ENCODE measurements at regions not wholly inside any gene's neighbourhood (a gene's known extent, or its start where the extent isn't known, plus 50 kb on each side); places are given as distances from the start of the nearest gene placed in this dataset.
"Not testable (repeated sequence)": the region's sequence is repeated elsewhere in the genome, so short reads cannot be mapped to it uniquely, and the experiment has no call there.

- no peak overlapping the region for H3K27ac ChIP-seq (ENCODE audit: low read depth, low read length)
- H3K36me3 ChIP-seq (ENCODE audit: control insufficient read depth, insufficient read depth, low read length), result no peaks in the 10 kb centered on the region
- H3K4me3 ChIP-seq (ENCODE audit: low read length), result no peak overlapping the region
- no peaks in the 10 kb centered on the region for H3K4me1 ChIP-seq (ENCODE audit: control insufficient read depth, insufficient read depth, low read length)
- H3K27me3 ChIP-seq (ENCODE audit: control insufficient read depth, insufficient read depth, low read length), result no peaks in the 10 kb centered on the region
- H3K9ac ChIP-seq (ENCODE audit: low read length), result no peak overlapping the region
Observed at GRCh38 chr1:188763541-188763940, 1714.1 kb downstream of the BRINP3 start.

GRCh38 chr1:188769181-188769580, 1708.5 kb downstream of the BRINP3 start:
- Histone ChIP-seq H3K27me3 (ENCODE audit: control insufficient read depth, insufficient read depth, low read length) (no peaks in the 10 kb centered on the region), H3K4me1 (ENCODE audit: control insufficient read depth, insufficient read depth, low read length) (no peaks in the 10 kb centered on the region), H3K27ac (ENCODE audit: low read depth, low read length) (no peak overlapping the region), H3K9ac (ENCODE audit: low read length) (no peak overlapping the region), H3K36me3 (ENCODE audit: control insufficient read depth, insufficient read depth, low read length) (no peaks in the 10 kb centered on the region), H3K4me3 (ENCODE audit: low read length) (no peak overlapping the region)

GRCh38 chr1:188769936-188770335, 1707.7 kb downstream of the BRINP3 start:
- no peaks in the 10 kb centered on the region for H3K4me1 ChIP-seq (ENCODE audit: control insufficient read depth, insufficient read depth, low read length)
- H3K36me3 ChIP-seq (ENCODE audit: control insufficient read depth, insufficient read depth, low read length), result no peaks in the 10 kb centered on the region
- H3K4me3 ChIP-seq (ENCODE audit: low read length), result no peak overlapping the region
- H3K27me3 ChIP-seq (ENCODE audit: control insufficient read depth, insufficient read depth, low read length), result no peaks in the 10 kb centered on the region
- H3K27ac ChIP-seq (ENCODE audit: low read depth, low read length), result no peak overlapping the region
- no peak overlapping the region for H3K9ac ChIP-seq (ENCODE audit: low read length)

GRCh38 chr1:188778578-188778977, 1699.1 kb downstream of the BRINP3 start:
- Histone ChIP-seq H3K9ac (ENCODE audit: low read length) (no peak overlapping the region), H3K4me3 (ENCODE audit: low read length) (no peak overlapping the region), H3K4me1 (ENCODE audit: control insufficient read depth, insufficient read depth, low read length) (no peaks in the 10 kb centered on the region), H3K36me3 (ENCODE audit: control insufficient read depth, insufficient read depth, low read length) (no peaks in the 10 kb centered on the region), H3K27ac (ENCODE audit: low read depth, low read length) (no peak overlapping the region), H3K27me3 (ENCODE audit: control insufficient read depth, insufficient read depth, low read length) (no peaks in the 10 kb centered on the region)

- Histone ChIP-seq H3K9ac (ENCODE audit: low read length) (no peak overlapping the region), H3K27ac (ENCODE audit: low read depth, low read length) (no peak overlapping the region), H3K36me3 (ENCODE audit: control insufficient read depth, insufficient read depth, low read length) (no peaks in the 10 kb centered on the region), H3K4me3 (ENCODE audit: low read length) (no peak overlapping the region), H3K4me1 (ENCODE audit: control insufficient read depth, insufficient read depth, low read length) (no peaks in the 10 kb centered on the region), H3K27me3 (ENCODE audit: control insufficient read depth, insufficient read depth, low read length) (no peaks in the 10 kb centered on the region)
Observed at GRCh38 chr1:188782220-188782841, 1695.3 kb downstream of the BRINP3 start.

GRCh38 chr1:188794969-188795368, 1682.7 kb downstream of the BRINP3 start:
- H3K4me1 ChIP-seq (ENCODE audit: control insufficient read depth, insufficient read depth, low read length), result no peaks in the 10 kb centered on the region
- H3K36me3 ChIP-seq (ENCODE audit: control insufficient read depth, insufficient read depth, low read length), result no peaks in the 10 kb centered on the region
- no peak overlapping the region for H3K4me3 ChIP-seq (ENCODE audit: low read length)
- no peak overlapping the region for H3K9ac ChIP-seq (ENCODE audit: low read length)
- H3K27me3 ChIP-seq (ENCODE audit: control insufficient read depth, insufficient read depth, low read length), result no peaks in the 10 kb centered on the region
- H3K27ac ChIP-seq (ENCODE audit: low read depth, low read length), result no peak overlapping the region

- H3K4me3 ChIP-seq (ENCODE audit: low read length); H3K36me3 ChIP-seq (ENCODE audit: control insufficient read depth, insufficient read depth, low read length); H3K9ac ChIP-seq (ENCODE audit: low read length); H3K27ac ChIP-seq (ENCODE audit: low read depth, low read length); H3K4me1 ChIP-seq (ENCODE audit: control insufficient read depth, insufficient read depth, low read length); H3K27me3 ChIP-seq (ENCODE audit: control insufficient read depth, insufficient read depth, low read length): not testable (repeated sequence)
Observed at GRCh38 chr1:188812153-188812552, 1665.5 kb downstream of the BRINP3 start.

- H3K9ac ChIP-seq (ENCODE audit: low read length); H3K4me3 ChIP-seq (ENCODE audit: low read length); H3K27me3 ChIP-seq (ENCODE audit: control insufficient read depth, insufficient read depth, low read length); H3K4me1 ChIP-seq (ENCODE audit: control insufficient read depth, insufficient read depth, low read length); H3K27ac ChIP-seq (ENCODE audit: low read depth, low read length); H3K36me3 ChIP-seq (ENCODE audit: control insufficient read depth, insufficient read depth, low read length): not testable (repeated sequence)
Observed at GRCh38 chr1:188812836-188813573, 1664.7 kb downstream of the BRINP3 start.

GRCh38 chr1:188817814-188818213, 1659.8 kb downstream of the BRINP3 start:
- H3K36me3 ChIP-seq (ENCODE audit: control insufficient read depth, insufficient read depth, low read length), result no peaks in the 10 kb centered on the region
- no peak overlapping the region for H3K4me3 ChIP-seq (ENCODE audit: low read length)
- H3K27ac ChIP-seq (ENCODE audit: low read depth, low read length), result no peak overlapping the region
- H3K27me3 ChIP-seq (ENCODE audit: control insufficient read depth, insufficient read depth, low read length), result no peaks in the 10 kb centered on the region
- no peak overlapping the region for H3K9ac ChIP-seq (ENCODE audit: low read length)
- H3K4me1 ChIP-seq (ENCODE audit: control insufficient read depth, insufficient read depth, low read length), result no peaks in the 10 kb centered on the region

- Histone ChIP-seq H3K27me3 (ENCODE audit: control insufficient read depth, insufficient read depth, low read length) (no peaks in the 10 kb centered on the region), H3K27ac (ENCODE audit: low read depth, low read length) (no peak overlapping the region), H3K36me3 (ENCODE audit: control insufficient read depth, insufficient read depth, low read length) (no peaks in the 10 kb centered on the region), H3K9ac (ENCODE audit: low read length) (no peak overlapping the region), H3K4me1 (ENCODE audit: control insufficient read depth, insufficient read depth, low read length) (no peaks in the 10 kb centered on the region), H3K4me3 (ENCODE audit: low read length) (no peak overlapping the region)
Observed at GRCh38 chr1:188822248-188822647, 1655.4 kb downstream of the BRINP3 start.

GRCh38 chr1:188825471-188825870, 1652.2 kb downstream of the BRINP3 start:
- Histone ChIP-seq H3K4me3 (ENCODE audit: low read length) (no peak overlapping the region), H3K36me3 (ENCODE audit: control insufficient read depth, insufficient read depth, low read length) (no peaks in the 10 kb centered on the region), H3K9ac (ENCODE audit: low read length) (no peak overlapping the region), H3K27ac (ENCODE audit: low read depth, low read length) (no peak overlapping the region), H3K27me3 (ENCODE audit: control insufficient read depth, insufficient read depth, low read length) (no peaks in the 10 kb centered on the region), H3K4me1 (ENCODE audit: control insufficient read depth, insufficient read depth, low read length) (no peaks in the 10 kb centered on the region)

GRCh38 chr1:188826800-188827199, 1650.9 kb downstream of the BRINP3 start:
- no peaks in the 10 kb centered on the region for H3K27me3 ChIP-seq (ENCODE audit: control insufficient read depth, insufficient read depth, low read length)
- no peak overlapping the region for H3K27ac ChIP-seq (ENCODE audit: low read depth, low read length)
- no peaks in the 10 kb centered on the region for H3K36me3 ChIP-seq (ENCODE audit: control insufficient read depth, insufficient read depth, low read length)
- H3K4me1 ChIP-seq (ENCODE audit: control insufficient read depth, insufficient read depth, low read length), result no peaks in the 10 kb centered on the region
- no peak overlapping the region for H3K4me3 ChIP-seq (ENCODE audit: low read length)
- no peak overlapping the region for H3K9ac ChIP-seq (ENCODE audit: low read length)

GRCh38 chr1:188827400-188827799, 1650.3 kb downstream of the BRINP3 start:
- H3K4me1 ChIP-seq (ENCODE audit: control insufficient read depth, insufficient read depth, low read length), result no peaks in the 10 kb centered on the region
- no peaks in the 10 kb centered on the region for H3K27me3 ChIP-seq (ENCODE audit: control insufficient read depth, insufficient read depth, low read length)
- no peak overlapping the region for H3K4me3 ChIP-seq (ENCODE audit: low read length)
- no peak overlapping the region for H3K27ac ChIP-seq (ENCODE audit: low read depth, low read length)
- no peaks in the 10 kb centered on the region for H3K36me3 ChIP-seq (ENCODE audit: control insufficient read depth, insufficient read depth, low read length)
- no peak overlapping the region for H3K9ac ChIP-seq (ENCODE audit: low read length)
